HG03442 (cell line): ENCODE measurements at regions not wholly inside any gene's neighbourhood (a gene's known extent, or its start where the extent isn't known, plus 50 kb on each side); places are given as distances from the start of the nearest gene placed in this dataset.
"Not testable (repeated sequence)": the region's sequence is repeated elsewhere in the genome, so short reads cannot be mapped to it uniquely, and the experiment has no call there.

Experiments used
- ATAC-seq: cut with Tn5 transposase; IDR thresholded peaks from one replicate; pipeline ENCODE4 v1.9.1; 2021; ENCODE audit warnings: mild to moderate bottlenecking, moderate library complexity; ENCODE audit not compliant: unreplicated experiment

DNA sequence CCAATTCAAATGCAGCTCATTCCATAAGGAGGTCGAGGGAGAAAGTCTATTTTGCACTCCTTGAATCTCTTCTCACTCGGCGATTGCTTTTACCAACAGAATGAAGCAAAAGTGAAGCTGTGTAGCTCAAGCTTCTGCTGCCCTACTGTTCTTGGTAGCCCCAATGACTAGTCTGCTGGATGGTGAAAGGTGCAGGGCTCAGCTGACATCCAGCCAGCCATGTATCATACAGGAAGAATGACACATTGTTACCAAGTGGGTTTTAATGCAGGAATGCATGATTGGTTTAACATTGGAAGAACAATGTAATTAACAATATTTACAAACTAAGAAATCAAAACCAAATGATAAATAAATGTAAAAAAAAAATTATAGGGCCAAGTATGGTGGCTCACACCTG lies 286.2 kb upstream of the HSFY2 start:
- ATAC-seq: no peak

DNA sequence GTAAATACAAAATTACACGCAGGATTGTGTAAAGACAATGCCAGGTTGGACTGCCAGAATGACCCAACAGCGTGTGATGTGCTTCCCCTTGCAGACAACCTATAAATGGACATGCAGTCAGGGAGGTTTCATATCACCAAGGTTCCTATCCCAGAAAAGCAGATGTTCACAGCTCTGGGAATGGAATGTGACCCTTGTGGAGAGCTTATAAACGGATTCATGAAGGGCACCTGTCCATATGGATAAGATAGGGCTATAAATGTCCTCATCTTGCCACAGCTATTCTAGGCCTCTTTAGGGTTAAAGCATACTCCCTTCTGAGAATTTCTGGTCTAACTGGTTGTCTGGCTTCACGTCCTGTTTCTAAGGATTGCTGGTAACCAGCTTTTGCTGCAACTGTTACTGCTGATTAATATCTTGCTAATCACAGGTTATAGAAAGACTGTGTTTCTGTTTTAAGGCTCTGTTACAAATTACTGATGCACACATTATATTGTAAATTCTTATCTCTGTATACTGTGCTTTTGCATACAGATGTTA lies 285.4 kb upstream of the HSFY2 start:
- no peak for ATAC-seq

DNA sequence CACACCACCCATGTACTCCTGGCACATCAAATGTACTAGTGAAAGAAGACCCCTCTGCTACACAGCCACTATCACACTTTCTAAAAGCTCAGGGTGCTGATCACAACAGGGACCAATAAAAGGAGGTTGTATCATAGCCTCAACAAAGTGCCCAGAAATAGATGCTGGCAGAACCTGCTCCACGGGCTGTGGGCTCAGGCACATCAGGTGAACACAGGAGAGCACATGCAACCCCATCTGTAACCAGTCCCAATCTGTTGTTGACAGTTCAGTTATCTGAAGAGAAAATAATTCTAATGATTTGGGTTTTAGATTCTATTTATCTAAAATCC lies 282.6 kb upstream of the HSFY2 start:
- no peak for ATAC-seq

DNA sequence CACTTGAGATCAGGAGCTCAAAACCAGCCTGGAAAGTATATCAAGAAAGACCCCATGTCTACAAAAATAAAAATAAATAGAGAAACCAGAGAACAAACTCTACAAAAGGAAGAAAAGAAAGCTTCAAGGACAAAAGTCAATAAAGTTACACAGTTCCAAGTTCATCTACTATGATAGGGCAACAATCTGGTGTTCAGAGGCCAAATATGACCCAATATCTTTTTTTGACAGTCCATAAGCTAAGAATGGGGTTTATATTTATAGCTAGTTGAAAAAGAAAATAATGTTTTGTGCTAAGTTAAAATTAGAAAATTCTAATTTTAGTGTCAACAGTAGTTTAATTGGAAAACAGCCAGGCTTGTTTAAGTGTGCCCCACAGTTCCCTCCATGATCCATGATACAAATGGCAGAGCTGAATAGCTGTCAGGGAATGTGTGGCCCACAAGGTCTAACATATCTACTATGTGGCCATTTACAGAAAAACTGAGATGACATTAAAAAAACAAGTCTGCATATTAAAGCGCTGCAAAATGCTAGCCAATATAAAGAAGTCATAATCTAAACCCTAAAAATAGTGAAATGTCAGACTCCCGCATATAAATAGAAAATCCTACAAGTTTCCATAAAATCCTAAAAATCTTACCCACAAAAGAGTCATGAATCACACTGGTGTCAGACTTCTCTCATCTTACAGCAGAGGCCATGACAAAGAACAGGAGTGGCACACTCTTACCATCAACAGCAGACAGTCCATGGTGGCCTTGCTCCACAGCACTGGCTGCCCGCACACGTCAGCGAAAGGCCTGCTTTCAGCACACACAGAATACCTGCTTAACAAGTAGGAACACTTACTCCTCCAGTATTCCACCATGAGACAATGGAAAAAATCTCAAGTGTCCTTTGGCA lies 281.9 kb upstream of the HSFY2 start:
- no peak for ATAC-seq

DNA sequence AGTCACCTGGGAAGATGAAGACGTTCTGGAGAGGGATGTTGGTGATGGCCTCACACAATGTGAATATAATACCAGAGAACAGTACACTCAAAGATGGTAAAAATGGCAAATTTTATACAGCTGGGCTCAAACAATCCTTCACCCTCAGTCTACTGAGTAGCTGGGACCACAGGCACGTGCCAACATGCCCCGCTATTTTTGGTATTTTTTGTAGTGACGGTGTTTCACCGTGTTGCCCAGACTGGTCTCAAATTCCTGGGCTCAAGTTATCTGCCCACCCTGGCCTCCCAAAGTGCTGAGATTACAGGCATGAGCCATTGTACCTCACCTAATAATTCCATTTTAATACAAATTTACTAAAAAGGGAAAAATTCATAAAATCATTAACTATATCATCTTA lies 280.3 kb upstream of the HSFY2 start:
- ATAC-seq: no peak

- ATAC-seq: no peak
Observed at GRCh38 chrY:19051021-19051420, 277.5 kb upstream of the HSFY2 start.

GRCh38 chrY:19042984-19043442 lies 269.5 kb upstream of the HSFY2 start:
- ATAC-seq: no peak

DNA sequence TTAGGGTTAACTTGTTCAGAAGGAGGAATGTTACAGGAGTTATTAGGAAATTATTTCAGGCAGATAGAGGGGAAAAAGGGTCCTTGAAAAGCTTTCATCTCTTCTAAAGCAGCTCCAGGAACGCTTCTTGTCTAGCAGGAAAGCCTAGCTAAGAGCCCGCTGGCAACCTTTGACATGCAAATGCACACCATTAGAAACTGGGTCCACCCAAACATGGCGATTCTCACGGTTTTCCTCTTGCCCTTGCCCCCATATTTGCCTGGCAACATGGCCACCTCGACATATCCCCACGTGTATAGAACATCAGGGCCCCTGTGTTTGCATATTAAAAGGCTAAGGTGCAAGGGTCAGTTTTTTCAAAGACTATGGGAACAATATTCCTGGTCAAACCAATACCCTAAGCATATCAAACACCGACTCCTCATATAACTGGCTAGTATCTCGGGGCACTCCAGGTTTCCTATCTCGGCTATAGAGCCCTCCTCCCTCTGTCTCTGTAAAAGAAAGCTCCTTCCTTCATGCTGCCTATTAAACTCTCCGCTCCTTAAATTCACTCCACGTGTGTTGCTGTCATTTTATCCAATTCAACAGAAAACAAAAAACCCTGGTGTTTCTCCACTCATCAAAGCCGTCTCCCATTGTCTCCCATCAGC lies 268.9 kb upstream of the HSFY2 start:
- no peak for ATAC-seq

DNA sequence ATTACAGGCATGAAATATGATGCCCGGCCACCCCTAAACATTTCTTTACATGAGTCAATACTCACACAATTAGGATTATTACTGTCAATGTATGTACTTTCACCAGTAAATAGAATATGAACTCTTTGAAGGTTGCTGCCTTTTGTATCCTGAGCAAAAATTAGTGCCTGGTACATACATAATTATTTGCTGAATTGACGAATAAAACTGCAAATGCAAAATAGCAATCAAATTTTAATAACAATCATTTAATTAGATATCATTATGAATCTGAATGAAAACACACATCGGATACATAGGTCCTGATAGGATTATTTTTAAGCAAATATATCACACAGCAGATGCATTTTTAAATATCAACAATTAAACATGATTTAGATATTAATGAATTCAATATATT lies 253.1 kb upstream of the HSFY2 start:
- ATAC-seq: no peak

GRCh38 chrY:19023934-19024333 lies 250.4 kb upstream of the HSFY2 start:
- ATAC-seq: no peak

- no peak for ATAC-seq
Observed at GRCh38 chrY:19020193-19020592, 246.7 kb upstream of the HSFY2 start.

DNA sequence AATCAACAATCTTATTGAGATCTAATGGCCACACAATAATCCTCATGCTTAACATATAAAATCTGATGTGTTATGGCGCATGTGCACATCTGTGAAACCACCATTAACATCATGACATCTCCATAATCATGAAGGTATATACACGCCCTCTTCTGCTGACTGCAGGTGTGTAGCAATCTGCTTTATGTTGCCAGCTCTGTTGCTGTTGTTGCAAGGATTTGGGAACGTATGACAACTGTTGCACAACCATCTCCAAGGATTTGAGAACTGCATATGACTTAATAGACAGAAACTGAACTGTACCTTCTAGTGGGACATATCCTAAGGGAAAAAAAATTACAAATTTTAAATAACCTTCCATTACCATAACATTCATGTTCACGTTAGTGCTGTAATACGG lies 243.5 kb upstream of the HSFY2 start:
- ATAC-seq: no peak

GRCh38 chrY:19015854-19016253 lies 242.3 kb upstream of the HSFY2 start:
- ATAC-seq: no peak

- no peak for ATAC-seq
Observed at GRCh38 chrY:19015213-19015612, 241.7 kb upstream of the HSFY2 start.

GRCh38 chrY:19012985-19013384 lies 239.4 kb upstream of the HSFY2 start:
- ATAC-seq: no peak

DNA sequence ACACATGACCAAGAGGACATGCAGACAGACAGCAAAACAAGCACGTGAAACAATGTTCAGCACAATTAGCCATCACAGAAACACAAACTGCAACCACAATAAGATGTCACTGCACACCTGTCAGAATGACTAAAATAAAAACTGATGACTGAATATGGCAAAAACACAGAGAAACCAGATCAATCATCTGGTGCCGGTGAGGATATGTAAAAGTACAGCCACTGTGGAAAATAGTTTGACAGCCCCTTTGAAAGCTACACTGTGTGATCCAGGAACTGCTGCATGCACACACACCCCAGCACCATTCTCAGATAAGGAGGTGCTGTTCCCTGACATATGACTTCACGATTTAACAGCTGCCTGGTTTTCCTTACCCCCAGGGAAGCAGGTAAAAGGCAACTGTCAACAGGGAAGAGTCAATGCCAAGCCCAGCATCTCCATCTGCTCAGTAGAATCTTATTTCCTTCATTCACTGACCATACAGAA lies 238.1 kb upstream of the HSFY2 start:
- no peak for ATAC-seq

- no peak for ATAC-seq
Observed at GRCh38 chrY:19006234-19006633, 232.7 kb upstream of the HSFY2 start.

DNA sequence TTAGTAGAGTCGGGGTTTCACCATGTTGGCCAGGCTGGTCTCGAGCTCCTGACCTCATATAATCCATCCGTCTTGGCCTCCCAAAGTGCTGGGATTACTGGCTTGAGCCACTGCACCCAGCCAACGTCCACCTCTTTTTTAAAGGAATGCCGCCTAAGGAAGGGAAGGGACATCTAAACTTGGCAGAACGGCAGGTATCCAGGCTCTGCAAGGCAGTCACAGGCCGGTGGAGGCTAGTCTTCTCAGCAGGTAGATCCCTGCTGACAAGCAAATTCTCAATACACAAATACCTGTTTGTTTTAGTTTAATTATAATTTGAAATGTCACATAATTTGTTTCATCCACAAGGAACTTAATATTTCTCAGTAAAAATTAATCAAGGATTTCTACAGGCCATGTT lies 232.0 kb upstream of the HSFY2 start:
- no peak for ATAC-seq

GRCh38 chrY:18997635-18998240 lies 224.2 kb upstream of the HSFY2 start:
- no peak for ATAC-seq

DNA sequence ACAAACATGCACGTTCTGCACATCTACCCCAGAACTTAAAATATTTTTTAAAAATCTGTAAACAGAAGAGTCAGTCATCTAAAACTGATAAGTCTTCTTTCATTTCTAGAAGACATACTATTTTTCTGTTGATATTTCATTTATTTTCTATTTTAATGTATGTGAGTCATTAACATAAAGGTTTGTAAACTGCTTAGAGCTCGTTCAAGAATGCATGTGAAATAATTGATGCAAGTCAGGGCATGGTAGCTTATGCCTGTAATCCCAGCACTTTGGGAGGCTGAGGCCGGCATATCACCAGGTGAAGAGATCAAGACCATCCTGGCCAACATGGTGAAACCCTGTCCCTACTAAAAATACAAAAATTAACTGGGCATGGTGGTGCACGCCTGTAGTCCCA lies 219.9 kb upstream of the HSFY2 start:
- ATAC-seq: no peak

DNA sequence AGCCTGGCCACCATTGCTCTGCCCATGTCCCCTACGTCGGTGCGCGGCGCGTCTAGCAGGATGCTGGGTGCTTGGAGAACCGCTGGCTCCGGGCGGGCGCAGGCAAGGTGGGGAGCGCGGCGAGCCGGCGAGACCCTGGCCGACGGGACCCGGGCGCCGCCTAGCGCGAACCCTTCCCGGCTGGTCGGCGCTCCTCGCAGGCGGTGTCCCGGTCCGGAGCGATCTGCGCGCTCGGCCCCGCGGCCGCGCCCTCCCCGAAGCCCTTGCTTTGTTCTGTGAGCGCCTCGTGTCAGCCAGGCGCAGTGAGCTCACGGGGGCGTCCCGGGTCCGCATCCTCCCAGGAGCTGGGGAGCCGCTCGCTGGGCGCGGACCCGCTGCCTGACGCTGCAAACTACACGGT lies 219.1 kb upstream of the HSFY2 start:
- not testable (repeated sequence) for ATAC-seq

DNA sequence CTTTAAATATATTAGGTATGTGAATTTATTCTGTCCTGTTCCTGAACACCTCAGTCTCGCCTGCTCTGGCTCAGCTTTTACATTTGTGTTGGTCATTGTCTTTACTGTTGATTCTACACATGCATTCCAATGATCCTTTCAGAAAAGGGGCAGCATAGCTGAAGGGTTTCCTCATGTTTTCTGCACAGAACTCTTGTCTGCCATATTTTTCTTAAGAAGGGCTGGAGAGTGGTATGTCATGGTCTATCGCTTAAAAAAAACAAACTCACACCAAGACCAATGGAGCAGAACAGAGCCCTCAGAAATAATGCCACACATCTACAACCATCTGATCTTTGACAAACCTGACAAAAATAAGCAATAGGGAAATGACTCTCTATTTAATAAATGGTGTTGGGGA lies 215.8 kb upstream of the HSFY2 start:
- ATAC-seq: no peak
